K562 (cell line): ENCODE measurements at regions not wholly inside any gene's neighbourhood (a gene's known extent, or its start where the extent isn't known, plus 50 kb on each side); places are given as distances from the start of the nearest gene placed in this dataset.

Experiments used
- ATAC-seq: fragments of 200-7000 bp; cut with Tn5 transposase; 3 replicates; pipeline ENCODE4 v1.9.1; 2020; ENCODE audit warnings: moderate library complexity
- BruUV-seq: library from RNA; stranded (reverse); fragments of 400-500 nt; replicated peaks from 2 replicates; lab custom pipeline; 2021; lab: Mats Ljungman, UMichigan
- CTCF ChIA-PET: fragments of 300-600 bp; formaldehyde crosslinking; extraction: SDS; loops from one replicate; lab custom pipeline; 2021; ENCODE audit warnings: low intra/inter-chr PET ratio; lab: Yijun Ruan, JAX
- POLR2A ChIA-PET: fragments of 300-600, 350-650 bp; sonication (Branson Sonifier 250); formaldehyde crosslinking; extraction: SDS; loops from one replicate; lab custom pipeline; 2021; ENCODE audit warnings: antibody characterized with exemption, inconsistent platforms; lab: Yijun Ruan, JAX
- DNase-seq, 4 experiments: peaks; one replicate each; pipeline versions ENCODE4 v3.0.0 to v3.0.0-alpha.2; 2011 to 2018; ENCODE audit warnings: low spot score in 3 of 4, mixed read lengths in 3 of 4; ENCODE audit errors: extremely low read depth in 1 of 4
- FAIRE-seq: peaks from 2 replicates; lab custom pipeline; 2011; peaks lifted over from hg19 to GRCh38; lab: Jason Lieb, UNC
- H2AFZ ChIP-seq: 2 replicates; pipeline ENCODE4 v1.6.0; 2011; ENCODE audit warnings: low read depth, low read length, control low read depth, inconsistent platforms
- H3K27ac ChIP-seq: fragments of 200-600 bp; 3 replicates; pipeline ENCODE4 v1.8.0; 2011; ENCODE audit warnings: low read depth, mild to moderate bottlenecking, control low read depth, inconsistent platforms, low read length, moderate library complexity, mixed read lengths; ENCODE audit errors: extremely low read depth
- H3K27me3 ChIP-seq, 2 experiments: fragments of 300-600 bp in 1 of 2; 2 replicates in 1 of 2; 3 replicates in 1 of 2; pipeline versions ENCODE4 v1.6.0 to v1.8.0; 2011; ENCODE audit warnings: inconsistent platforms in 2 of 2, low read length in 2 of 2, mild to moderate bottlenecking in 1 of 2, mixed read lengths in 1 of 2, moderate library complexity in 1 of 2; ENCODE audit not compliant: control insufficient read depth in 2 of 2, insufficient read depth in 2 of 2
- H3K36me3 ChIP-seq: fragments of 300-600 bp; 3 replicates; pipeline ENCODE4 v1.8.0; 2011; ENCODE audit warnings: mild to moderate bottlenecking, low read length, inconsistent platforms; ENCODE audit not compliant: control insufficient read depth, insufficient read depth
- H3K4me1 ChIP-seq, 2 experiments: fragments of 200-600 bp in 1 of 2; replicated peaks in 1 of 2; 2 replicates in 1 of 2; 3 replicates in 1 of 2; pipeline versions ENCODE4 v1.5.1 to v1.8.0; 2011; ENCODE audit warnings: inconsistent platforms in 2 of 2, low read length in 2 of 2, mild to moderate bottlenecking in 1 of 2, mixed read lengths in 1 of 2, moderate library complexity in 1 of 2; ENCODE audit not compliant: control insufficient read depth in 2 of 2, insufficient read depth in 2 of 2
- H3K4me2 ChIP-seq: 2 replicates; pipeline ENCODE4 v1.6.1; 2011; ENCODE audit warnings: low read length, control low read depth, inconsistent platforms, mixed read lengths; ENCODE audit not compliant: insufficient read depth
- H3K4me3 ChIP-seq: fragments of 200-600 bp; sonication (generic), shearing (Covaris generic); 2 replicates; pipeline ENCODE4 v1.5.1; 2016; ENCODE audit warnings: control low read depth, inconsistent platforms
- H3K79me2 ChIP-seq: fragments of 200-600 bp; 3 replicates; pipeline ENCODE4 v1.8.0; 2011; ENCODE audit warnings: low read length, inconsistent platforms; ENCODE audit not compliant: control insufficient read depth, insufficient read depth
- H3K9ac ChIP-seq, 2 experiments: 2 replicates each; pipeline versions ENCODE4 v1.6.0 to v1.6.1; 2011; ENCODE audit warnings: low read depth in 2 of 2, low read length in 2 of 2, control low read depth in 1 of 2, inconsistent platforms in 1 of 2, mild to moderate bottlenecking in 1 of 2, mixed read lengths in 1 of 2; ENCODE audit not compliant: insufficient read depth in 1 of 2
- H3K9me1 ChIP-seq: one replicate; pipeline ENCODE4 v1.6.0; 2011; ENCODE audit warnings: inconsistent platforms, mild to moderate bottlenecking, low read length, moderate library complexity; ENCODE audit not compliant: control insufficient read depth, insufficient read depth
- H3K9me3 ChIP-seq: replicated peaks from 2 replicates; pipeline ENCODE4 v1.5.1; 2011; ENCODE audit warnings: low read depth, low read length, inconsistent platforms; ENCODE audit not compliant: control insufficient read depth, insufficient read depth
- H4K20me1 ChIP-seq: replicated peaks from 2 replicates; pipeline ENCODE4 v1.6.1; 2011; ENCODE audit warnings: low read length, inconsistent platforms, mixed read lengths; ENCODE audit not compliant: control insufficient read depth, insufficient read depth
- CUX1 ChIP-seq: fragments of 200-800 bp; sonication (Bioruptor generic); IDR thresholded peaks from 2 replicates; pipeline ENCODE4 v1.6.1; 2016; ENCODE audit warnings: missing genetic modification characterization, missing compliant biosample characterization
- E2F1 ChIP-seq: sonication (generic); formaldehyde crosslinking; IDR thresholded peaks from 2 replicates; pipeline ENCODE4 v1.8.1; 2023; ENCODE audit warnings: mild to moderate bottlenecking, missing genetic modification reagents, moderate library complexity
- ETV5 ChIP-seq: sonication (generic); formaldehyde crosslinking; IDR thresholded peaks from 2 replicates; pipeline ENCODE4 v1.4.0; 2020; ENCODE audit warnings: low read depth, mild to moderate bottlenecking, missing genetic modification reagents
- MCM5 ChIP-seq: fragments of 450-650 bp; IDR thresholded peaks from 2 replicates; pipeline ENCODE4 v1.6.1; 2016; ENCODE audit warnings: low read depth
- RBFOX2 ChIP-seq: fragments of 200-400 bp; formaldehyde crosslinking; IDR thresholded peaks from 2 replicates; pipeline ENCODE4 v1.6.1; 2017; ENCODE audit warnings: low read depth, mild to moderate bottlenecking, low read length, moderate library complexity
- SREBF2 ChIP-seq: sonication (generic); formaldehyde crosslinking; IDR thresholded peaks from 2 replicates; pipeline ENCODE4 v1.4.0; 2020; ENCODE audit warnings: mild to moderate bottlenecking, missing genetic modification reagents
- WGBS: fragments of 100-300 bp; shearing (Covaris generic); methylation state at CpG from one replicate; pipeline ENCODE4 v1.1.6; 2016; ENCODE audit warnings: low coverage, mixed read lengths; ENCODE audit not compliant: insufficient coverage; ENCODE audit errors: missing lambda C conversion rate; 5-methylcytosine and 5-hydroxymethylcytosine counted together
- in situ Hi-C: fragments of 300-500 bp; cut with MboI; formaldehyde crosslinking; loops from 4 replicates; pipeline ENCODE4 v1.15.0; 2018; ENCODE audit warnings: inconsistent platforms, mixed read lengths
- intact Hi-C: fragments of 100-400 bp; cut with micrococcal nuclease; formaldehyde crosslinking; loops from 2 replicates; pipeline ENCODE4 v1.14.2; 2022
- TF ChIP-seq, protein P1 (sequence below), 2 experiments: fragments of 200-800 bp in 1 of 2; sonication (Bioruptor generic) in 1 of 2; sonication (generic) in 1 of 2; formaldehyde crosslinking in 1 of 2; IDR thresholded peaks in 1 of 2; conservative IDR thresholded peaks in 1 of 2; 2 replicates each; pipeline versions ENCODE4 v1.5.0 to v1.6.1; 2016 to 2020; ENCODE audit warnings: missing compliant biosample characterization in 1 of 2, missing genetic modification characterization in 1 of 2, missing genetic modification reagents in 1 of 2

GRCh38 chr3:31244929-31245817 is 287.6 kb upstream of the STT3B start:
- Histone ChIP-seq H3K4me2 (no peak overlapping the region), H3K79me2 (no peaks in the 10 kb centered on the region), H3K36me3 (no peaks in the 10 kb centered on the region), H3K27ac (no peak overlapping the region), H4K20me1 (no peaks in the 10 kb centered on the region), H3K4me3 (no peak overlapping the region), H3K27me3 (no peaks in the 10 kb centered on the region), H3K9ac (no peak overlapping the region), H3K9me3 (no peaks in the 10 kb centered on the region), H3K4me1 (no peaks in the 10 kb centered on the region), H3K9me1 (no peaks in the 10 kb centered on the region), H2AFZ (no peak overlapping the region)
- no peak for DNase-seq
- ChIA-PET CTCF (interaction anchor here (0.7 kb wide), 1 partner anchor 55 kb away, joined by 4 read pairs; no protein-coding TSS in a partner anchor), POLR2A (no interaction called here)
- intact Hi-C loops = no loop called here
- in situ Hi-C loops = no loop called here
- no peak for FAIRE-seq
- ATAC-seq = no peak
- 2% methylated on average over 6 of the region's 6 CpGs for WGBS
- no TSS peak for BruUV-seq
- no peak for TF ChIP-seq RBFOX2
- no peak for TF ChIP-seq ETV5 (CRISPR knock-in tag)
- no peak for TF ChIP-seq CUX1 (CRISPR knock-in tag)
- TF ChIP-seq SREBF2 (CRISPR knock-in tag) = no peak
- TF ChIP-seq E2F1 = no peak
- TF ChIP-seq, protein P1, sequence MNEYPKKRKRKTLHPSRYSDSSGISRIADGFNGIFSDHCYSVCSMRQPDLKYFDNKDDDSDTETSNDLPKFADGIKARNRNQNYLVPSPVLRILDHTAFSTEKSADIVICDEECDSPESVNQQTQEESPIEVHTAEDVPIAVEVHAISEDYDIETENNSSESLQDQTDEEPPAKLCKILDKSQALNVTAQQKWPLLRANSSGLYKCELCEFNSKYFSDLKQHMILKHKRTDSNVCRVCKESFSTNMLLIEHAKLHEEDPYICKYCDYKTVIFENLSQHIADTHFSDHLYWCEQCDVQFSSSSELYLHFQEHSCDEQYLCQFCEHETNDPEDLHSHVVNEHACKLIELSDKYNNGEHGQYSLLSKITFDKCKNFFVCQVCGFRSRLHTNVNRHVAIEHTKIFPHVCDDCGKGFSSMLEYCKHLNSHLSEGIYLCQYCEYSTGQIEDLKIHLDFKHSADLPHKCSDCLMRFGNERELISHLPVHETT (CRISPR knock-in tag; conservative IDR thresholded peaks at IDR 0.05 in 1 of 2, IDR thresholded peaks at IDR 0.05 in 1 of 2) = no peak
- TF ChIP-seq MCM5 = no peak
